HG02938 (cell line): ENCODE measurements at regions not wholly inside any gene's neighbourhood (a gene's known extent, or its start where the extent isn't known, plus 50 kb on each side); places are given as distances from the start of the nearest gene placed in this dataset.
"Not testable (repeated sequence)": the region's sequence is repeated elsewhere in the genome, so short reads cannot be mapped to it uniquely, and the experiment has no call there.

ENCODE experiments used
- ATAC-seq: cut with Tn5 transposase; IDR thresholded peaks from one replicate; pipeline ENCODE4 v1.9.1; 2021; ENCODE audit warnings: mild to moderate bottlenecking, moderate library complexity; ENCODE audit not compliant: unreplicated experiment

DNA sequence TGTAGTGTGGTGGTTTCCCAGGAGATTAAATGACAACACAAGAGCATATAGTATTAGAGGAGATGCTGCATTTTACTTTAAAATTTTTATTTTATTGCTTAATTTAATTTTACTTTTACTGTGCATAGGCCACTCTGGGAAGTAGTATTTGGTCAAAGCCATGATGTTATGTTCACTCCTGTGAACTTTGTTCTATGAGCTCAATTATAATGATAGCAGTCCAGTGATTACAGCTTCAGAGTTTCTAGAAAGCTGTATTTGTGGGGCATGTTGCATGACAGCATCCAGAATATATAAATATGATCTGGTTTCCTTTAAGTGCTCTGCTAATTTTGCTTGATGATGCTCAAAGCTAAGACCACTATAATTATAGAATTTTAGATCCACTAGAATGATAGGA lies 338.6 kb downstream of the NSUN3 start:
- no peak for ATAC-seq

DNA sequence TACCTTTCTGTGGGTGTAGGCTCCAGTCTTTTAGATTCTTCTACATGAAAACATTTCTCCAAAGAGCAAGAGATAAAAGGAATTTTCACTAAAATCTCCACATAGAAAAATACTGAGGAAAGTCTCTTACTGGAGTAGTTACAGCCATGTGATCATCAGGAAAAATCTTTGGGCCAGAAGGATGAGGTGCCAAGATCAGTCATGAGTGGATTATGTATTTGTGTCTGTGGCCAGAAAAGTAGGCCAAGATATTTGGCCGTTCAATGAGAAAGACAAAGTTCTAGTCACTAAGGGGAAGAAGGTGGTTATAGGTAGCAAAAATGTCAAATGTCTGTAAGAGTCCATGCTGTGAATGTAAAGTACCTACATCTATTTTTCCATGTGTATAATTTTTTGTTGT lies 339.3 kb downstream of the NSUN3 start:
- ATAC-seq = no peak

- ATAC-seq = no peak
These were observed 342.6 kb downstream of the NSUN3 start for GRCh38 chr3:94405258-94406035.

GRCh38 chr3:94406595-94406994 lies 343.7 kb downstream of the NSUN3 start:
- no peak for ATAC-seq

- not testable (repeated sequence) for ATAC-seq
These were observed 350.1 kb downstream of the NSUN3 start for GRCh38 chr3:94412936-94413335.

- no peak for ATAC-seq
These were observed 350.7 kb downstream of the NSUN3 start for GRCh38 chr3:94413336-94414108.

- ATAC-seq = no peak
These were observed 351.6 kb downstream of the NSUN3 start for GRCh38 chr3:94414418-94414817.

GRCh38 chr3:94416768-94417167 lies 353.9 kb downstream of the NSUN3 start:
- no peak for ATAC-seq

- no peak for ATAC-seq
These were observed 355.1 kb downstream of the NSUN3 start for GRCh38 chr3:94417963-94418455.

DNA sequence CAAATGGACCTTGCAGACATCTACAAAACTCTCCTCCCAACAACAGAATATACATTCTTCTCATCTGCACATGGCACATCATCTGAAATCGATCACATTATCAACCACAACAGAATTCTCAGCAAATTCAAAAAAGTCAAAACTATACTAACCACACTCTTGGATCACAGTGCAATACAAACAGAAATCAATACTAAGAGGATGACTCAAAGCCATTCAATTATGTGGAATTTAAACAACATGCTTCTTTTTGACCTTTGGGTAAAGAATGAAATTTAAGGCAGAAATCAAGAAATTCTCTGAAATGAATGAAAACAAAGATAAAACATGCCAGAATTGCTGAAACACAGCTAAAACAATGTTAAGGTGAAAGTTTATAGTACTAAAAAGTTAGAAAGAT lies 358.1 kb downstream of the NSUN3 start:
- no peak for ATAC-seq

DNA sequence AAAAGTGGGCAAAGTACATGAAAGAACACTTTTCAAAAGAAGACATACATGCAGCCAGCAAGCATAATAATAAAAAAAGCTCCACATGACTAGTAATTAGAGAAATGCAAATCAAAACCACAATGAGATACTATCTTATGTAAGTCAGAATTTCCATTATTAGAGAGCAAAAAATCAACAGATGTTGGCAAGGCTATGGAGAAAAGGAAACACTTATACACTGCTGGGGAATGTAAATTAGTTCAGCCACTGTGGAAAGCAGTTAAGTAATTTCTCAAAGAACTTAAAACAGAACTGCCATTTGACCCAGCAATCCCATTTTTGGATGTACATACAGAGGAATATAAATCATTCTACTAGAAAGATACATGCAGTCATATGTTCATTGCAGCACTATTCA lies 360.7 kb downstream of the NSUN3 start:
- no peak for ATAC-seq

DNA sequence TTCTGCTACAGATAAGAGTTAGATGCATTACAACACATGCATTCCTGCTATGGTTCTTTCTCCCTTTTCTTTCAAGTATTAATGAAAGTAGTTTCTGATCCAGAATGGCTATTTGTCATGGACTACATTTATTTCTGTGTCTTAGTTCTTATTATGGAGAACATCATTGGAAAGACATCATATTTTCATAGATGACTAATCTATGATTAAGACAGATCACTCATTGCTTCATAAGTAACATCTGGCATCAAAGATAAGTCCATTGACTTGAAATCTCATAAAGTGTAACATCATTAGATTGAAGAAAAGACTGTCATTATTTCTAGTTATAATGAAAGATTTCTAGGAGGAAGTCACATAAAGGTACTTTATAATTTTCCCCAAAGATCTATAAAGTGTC lies 366.7 kb downstream of the NSUN3 start:
- no peak for ATAC-seq

GRCh38 chr3:94431876-94432570 lies 369.2 kb downstream of the NSUN3 start:
- ATAC-seq = no peak

DNA sequence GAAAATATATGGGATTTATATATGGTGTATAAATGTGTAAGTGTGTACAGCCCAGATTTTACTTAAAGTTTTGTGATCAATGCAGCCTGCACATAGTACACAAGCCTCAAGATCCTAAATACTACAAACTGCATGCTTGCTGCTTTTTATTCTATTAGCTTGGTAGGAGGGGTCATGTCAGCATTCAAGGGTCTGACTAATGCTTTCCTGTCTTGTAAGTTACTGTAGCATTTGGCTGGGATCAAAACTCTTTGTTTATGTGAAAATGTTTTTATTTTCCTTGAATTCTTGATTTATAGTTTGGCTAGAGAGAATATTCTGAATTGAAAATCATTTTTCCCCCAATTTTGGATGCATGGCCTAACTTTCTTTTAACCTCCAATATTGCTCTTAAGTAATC lies 370.9 kb downstream of the NSUN3 start:
- ATAC-seq = no peak

DNA sequence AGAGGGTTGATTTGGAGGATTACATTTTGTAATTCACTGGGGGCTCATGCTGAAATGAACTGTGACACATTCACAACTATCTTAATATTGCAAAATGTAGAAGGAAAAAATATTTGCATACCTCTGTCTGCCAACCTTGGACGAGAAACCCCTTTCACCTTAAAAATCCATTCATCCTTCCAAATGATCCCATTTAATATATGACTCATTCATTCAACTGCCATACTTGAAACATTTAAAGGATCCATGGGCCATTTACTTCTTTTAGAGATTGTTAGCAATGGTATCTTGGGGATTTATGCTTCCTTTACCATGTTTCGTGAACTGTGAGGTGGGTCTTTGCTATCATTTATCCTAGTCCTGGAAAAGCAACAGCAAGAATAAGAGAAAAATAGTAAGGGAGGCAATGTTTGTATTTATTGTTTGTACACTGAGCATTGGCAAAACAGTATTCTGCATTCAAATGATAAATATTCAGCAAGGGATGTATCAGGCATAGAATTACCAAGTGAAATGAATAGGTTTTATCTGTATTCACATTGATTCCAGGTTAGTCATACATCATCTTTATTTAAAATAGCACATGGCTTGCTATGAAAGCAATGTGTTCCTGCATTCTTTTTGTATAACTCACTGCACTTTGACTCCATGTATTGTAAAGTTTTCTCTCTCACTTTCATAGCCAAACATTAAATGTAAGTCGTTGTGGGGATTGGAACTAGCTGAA lies 378.1 kb downstream of the NSUN3 start:
- no peak for ATAC-seq

GRCh38 chr3:94441494-94441847 lies 378.6 kb downstream of the NSUN3 start:
- ATAC-seq = no peak

DNA sequence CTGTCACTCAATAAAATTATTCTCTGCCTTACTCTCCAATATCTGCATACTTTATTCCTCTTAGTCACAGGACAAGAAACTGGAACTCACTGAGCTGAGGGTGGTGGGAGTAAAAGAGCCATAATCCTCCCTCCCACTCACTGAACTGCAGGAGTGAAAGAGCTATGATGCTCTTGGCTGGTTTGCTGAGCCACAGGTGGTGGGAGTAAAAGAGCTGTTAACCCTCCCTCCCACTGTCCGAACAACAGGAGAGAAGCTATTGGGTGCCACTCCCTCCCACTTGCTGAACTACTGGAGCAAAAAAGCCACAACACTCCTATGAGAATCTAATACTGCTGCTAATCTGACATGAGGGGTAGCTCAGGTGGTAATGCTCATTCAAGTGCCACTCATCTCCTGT lies 391.0 kb downstream of the NSUN3 start:
- no peak for ATAC-seq

- ATAC-seq = no peak
These were observed 396.3 kb downstream of the NSUN3 start for GRCh38 chr3:94459167-94459566.

DNA sequence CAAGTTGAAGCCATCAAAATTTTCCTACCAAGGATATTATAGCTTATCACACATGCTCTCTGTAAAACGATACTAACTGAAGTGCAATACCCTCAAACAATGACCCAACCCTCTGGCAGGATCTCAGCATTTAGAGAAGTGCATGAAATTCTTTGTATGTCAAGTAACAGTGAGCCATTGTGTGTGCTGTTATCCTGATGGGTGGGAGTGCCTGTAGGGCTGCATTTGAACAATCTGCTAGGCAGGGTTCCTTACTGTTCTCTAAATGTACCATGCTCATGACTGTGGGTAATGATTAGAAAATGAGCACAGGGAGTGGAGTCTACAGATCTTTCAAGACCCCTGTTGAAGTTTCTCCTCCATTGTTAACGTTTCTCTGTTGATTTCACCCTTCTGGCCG lies 398.1 kb downstream of the NSUN3 start:
- no peak for ATAC-seq

- ATAC-seq = no peak
These were observed 400.1 kb downstream of the NSUN3 start for GRCh38 chr3:94462931-94463330.

GRCh38 chr3:94472511-94472910 lies 409.6 kb downstream of the NSUN3 start:
- no peak for ATAC-seq
